OCI-LY1 (cell line): ENCODE measurements at regions not wholly inside any gene's neighbourhood (a gene's known extent, or its start where the extent isn't known, plus 50 kb on each side); places are given as distances from the start of the nearest gene placed in this dataset.

Source experiments
- EZH2 ChIP-seq: fragments of 200-600 bp; sonication (generic), shearing (Covaris generic); IDR thresholded peaks from 2 replicates; pipeline ENCODE4 v1.8.0; 2017; ENCODE audit warnings: borderline replicate concordance, mixed run types, mild to moderate bottlenecking, antibody characterized with exemption, low read length, moderate library complexity, mixed read lengths
- TF ChIP-seq, protein P1 (sequence below): fragments of 200-600 bp; sonication (generic), shearing (Covaris generic); IDR thresholded peaks from 2 replicates; pipeline ENCODE4 v1.5.1; 2017; ENCODE audit warnings: mild to moderate bottlenecking, antibody characterized with exemption, low read length, moderate library complexity, mixed read lengths

DNA sequence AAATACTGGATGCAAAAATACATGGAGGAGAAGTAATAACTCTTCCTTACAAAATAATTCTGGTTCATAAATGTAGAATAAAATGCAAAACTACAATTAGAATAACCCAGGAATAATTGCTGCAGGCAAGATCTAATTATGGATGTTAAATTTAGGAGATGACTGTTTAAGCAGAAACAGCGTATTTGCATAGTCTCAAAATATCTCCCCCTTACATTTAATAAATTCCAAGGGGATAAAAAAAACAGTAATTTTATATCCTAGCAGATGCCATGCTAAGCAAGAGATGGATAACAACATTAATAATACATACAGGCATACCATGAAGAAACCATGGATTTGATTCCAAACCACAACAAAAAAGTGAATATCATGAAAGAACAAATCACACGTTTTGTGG lies 1253.1 kb upstream of the MIR17HG start:
- TF ChIP-seq, protein P1, sequence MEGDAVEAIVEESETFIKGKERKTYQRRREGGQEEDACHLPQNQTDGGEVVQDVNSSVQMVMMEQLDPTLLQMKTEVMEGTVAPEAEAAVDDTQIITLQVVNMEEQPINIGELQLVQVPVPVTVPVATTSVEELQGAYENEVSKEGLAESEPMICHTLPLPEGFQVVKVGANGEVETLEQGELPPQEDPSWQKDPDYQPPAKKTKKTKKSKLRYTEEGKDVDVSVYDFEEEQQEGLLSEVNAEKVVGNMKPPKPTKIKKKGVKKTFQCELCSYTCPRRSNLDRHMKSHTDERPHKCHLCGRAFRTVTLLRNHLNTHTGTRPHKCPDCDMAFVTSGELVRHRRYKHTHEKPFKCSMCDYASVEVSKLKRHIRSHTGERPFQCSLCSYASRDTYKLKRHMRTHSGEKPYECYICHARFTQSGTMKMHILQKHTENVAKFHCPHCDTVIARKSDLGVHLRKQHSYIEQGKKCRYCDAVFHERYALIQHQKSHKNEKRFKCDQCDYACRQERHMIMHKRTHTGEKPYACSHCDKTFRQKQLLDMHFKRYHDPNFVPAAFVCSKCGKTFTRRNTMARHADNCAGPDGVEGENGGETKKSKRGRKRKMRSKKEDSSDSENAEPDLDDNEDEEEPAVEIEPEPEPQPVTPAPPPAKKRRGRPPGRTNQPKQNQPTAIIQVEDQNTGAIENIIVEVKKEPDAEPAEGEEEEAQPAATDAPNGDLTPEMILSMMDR: no peak
- no peak for TF ChIP-seq EZH2
